Mucosa of gallbladder (tissue), 1 donor: ENCODE measurements at regions not wholly inside any gene's neighbourhood (a gene's known extent, or its start where the extent isn't known, plus 50 kb on each side); places are given as distances from the start of the nearest gene placed in this dataset.

ENCODE experiments used
- DNase-seq: peaks from one replicate; pipeline ENCODE4 v3.0.0-alpha.2; 2020; ENCODE audit warnings: low spot score
- donor health status: DM: no; HTN: no; CAD: no.

DNA sequence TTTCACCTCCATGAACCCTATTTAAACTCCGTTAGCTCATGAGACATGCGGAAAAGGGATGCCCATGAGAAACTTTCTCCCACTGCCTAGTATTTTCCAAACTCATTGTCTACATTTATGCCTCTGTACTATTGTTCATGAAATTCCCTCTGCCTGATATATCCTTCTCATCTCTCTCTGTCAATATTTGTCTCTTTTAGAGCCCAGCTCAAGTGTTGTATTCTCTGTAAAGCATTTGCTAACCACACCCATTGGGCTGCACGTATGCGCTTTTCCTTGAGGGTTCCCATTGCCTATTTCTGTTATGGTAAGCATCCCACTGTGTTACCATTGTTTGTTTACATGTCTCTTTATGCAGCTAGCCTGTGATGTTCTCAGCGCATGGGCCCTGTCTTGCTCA lies 211.4 kb downstream of the MDFIC start:
- no peak for DNase-seq

GRCh38 chr7:115132096-115132495 lies 210.2 kb downstream of the MDFIC start:
- no peak for DNase-seq

DNA sequence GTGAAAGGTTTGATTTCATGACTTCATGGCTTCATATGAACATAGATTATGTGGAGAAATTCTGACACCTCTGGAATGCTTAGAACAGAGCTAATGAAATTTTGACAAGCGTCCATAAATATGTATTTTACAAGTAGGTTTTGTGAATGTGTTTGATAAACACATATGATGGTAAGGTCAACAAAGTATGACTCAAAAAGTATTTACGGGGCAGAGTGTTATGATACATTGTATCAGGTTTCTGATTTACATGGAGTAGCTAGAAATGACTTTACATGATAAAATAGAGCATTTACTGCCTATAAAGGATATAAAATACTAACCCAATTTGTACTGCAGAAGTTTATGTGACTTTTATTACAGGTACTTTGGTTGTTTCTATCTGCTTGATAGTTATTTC lies 206.3 kb downstream of the MDFIC start:
- DNase-seq = no peak

GRCh38 chr7:115127399-115128021 lies 205.6 kb downstream of the MDFIC start:
- DNase-seq = no peak

GRCh38 chr7:115125750-115126149 lies 203.9 kb downstream of the MDFIC start:
- no peak for DNase-seq

- no peak for DNase-seq
Measured at GRCh38 chr7:115125312-115125711, 203.4 kb downstream of the MDFIC start.

GRCh38 chr7:115124409-115124939 lies 202.6 kb downstream of the MDFIC start:
- DNase-seq = no peak

- no peak for DNase-seq
Measured at GRCh38 chr7:115123441-115123840, 201.5 kb downstream of the MDFIC start.

GRCh38 chr7:115122388-115122787 lies 200.5 kb downstream of the MDFIC start:
- no peak for DNase-seq

- DNase-seq = no peak
Measured at GRCh38 chr7:115117748-115118147, 195.9 kb downstream of the MDFIC start.

- DNase-seq = no peak
Measured at GRCh38 chr7:115116773-115117715, 195.2 kb downstream of the MDFIC start.

DNA sequence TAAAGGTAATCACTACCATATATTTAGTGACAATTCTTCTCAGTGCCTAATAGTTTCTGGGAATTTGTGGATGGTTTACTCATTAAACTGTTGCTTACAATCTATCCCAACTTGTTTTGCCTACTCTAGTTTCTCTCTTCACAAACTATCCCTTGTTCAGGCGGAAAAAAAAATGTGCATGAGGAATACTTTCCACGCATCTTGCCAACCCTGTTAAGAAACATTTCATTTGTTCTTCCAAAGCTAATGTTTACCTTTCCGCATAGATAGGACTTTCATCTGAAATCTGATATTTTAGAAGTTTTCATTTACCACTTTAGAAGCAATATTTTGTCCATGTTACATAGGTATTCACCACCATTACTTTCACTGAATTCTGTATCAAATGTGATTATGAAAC lies 191.9 kb downstream of the MDFIC start:
- DNase-seq = no peak

- no peak for DNase-seq
Measured at GRCh38 chr7:115113131-115113530, 191.2 kb downstream of the MDFIC start.

DNA sequence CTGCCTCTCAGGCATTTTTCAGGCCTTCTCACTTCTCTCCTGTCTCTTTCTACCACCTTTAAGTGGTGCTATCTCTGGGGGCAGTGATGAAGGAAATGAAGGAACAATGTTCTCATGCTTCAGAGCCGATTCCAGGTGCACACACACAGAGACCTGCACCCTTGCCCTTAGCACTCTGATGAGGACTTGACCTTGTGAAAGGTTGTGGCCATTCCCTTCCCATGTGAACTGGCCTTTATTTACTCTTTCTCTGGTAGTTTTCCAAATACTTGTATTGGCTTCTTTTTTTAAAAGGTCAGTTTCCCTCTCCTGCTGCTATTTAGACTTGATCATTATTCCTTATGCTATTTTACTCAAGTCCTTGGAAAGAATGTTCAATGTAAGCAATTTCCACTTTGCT lies 188.6 kb downstream of the MDFIC start:
- no peak for DNase-seq

DNA sequence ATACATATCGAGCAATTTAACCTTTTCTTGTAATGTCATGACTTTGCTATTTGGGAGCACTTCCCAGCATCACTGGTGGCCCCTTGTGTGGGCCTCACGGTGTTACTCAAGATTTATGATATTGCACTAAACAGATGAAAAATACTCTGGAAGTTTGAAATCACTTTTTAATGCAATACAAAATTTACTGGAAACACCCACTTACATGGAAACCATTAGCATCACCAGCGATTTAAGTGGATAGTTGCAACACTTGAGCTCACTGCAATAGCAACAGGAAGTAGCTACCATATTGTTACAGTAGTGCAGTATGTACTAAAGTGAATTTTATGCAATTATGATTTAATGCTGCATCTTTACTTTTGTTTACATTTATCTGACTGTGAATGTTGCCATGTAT lies 184.4 kb downstream of the MDFIC start:
- no peak for DNase-seq

DNA sequence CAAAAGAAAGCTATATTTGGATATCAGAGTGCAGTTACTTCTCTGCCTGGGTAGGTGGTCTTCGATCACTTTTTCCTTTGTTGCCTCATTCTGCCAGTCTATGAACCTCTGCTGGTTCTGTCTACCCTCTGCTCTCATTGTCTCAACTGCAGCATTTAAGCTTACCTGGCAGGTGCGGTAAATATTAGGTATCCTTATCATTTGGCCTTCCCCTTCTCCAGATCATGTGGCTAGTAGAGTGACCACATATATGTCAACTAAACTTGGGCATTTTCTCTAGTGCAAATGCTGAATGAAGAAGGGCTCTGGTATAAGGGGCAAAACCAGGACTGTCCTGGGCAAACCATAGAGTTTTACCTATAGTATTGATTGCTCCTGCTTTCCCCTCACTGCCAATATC lies 180.8 kb downstream of the MDFIC start:
- no peak for DNase-seq

- no peak for DNase-seq
Measured at GRCh38 chr7:115101199-115101598, 179.3 kb downstream of the MDFIC start.

DNA sequence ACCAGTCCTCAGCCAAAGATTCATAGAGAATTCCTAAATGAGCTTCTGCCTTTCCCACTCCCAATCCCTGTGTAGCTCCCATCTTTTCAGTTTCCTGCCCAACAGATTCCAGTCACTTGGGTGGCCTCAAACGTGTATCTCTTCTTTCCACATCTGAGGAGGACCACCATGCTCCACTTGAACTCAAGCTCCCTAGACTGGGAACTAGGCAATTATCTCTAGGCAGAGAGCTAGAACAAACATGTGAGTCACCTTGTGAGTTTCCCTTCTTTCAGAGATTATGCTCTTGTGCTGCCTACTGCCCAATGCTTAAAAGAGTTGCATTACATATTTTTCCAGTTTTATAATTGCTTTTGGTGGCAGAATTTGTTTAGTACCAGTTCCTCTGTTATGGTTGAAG lies 178.0 kb downstream of the MDFIC start:
- no peak for DNase-seq

DNA sequence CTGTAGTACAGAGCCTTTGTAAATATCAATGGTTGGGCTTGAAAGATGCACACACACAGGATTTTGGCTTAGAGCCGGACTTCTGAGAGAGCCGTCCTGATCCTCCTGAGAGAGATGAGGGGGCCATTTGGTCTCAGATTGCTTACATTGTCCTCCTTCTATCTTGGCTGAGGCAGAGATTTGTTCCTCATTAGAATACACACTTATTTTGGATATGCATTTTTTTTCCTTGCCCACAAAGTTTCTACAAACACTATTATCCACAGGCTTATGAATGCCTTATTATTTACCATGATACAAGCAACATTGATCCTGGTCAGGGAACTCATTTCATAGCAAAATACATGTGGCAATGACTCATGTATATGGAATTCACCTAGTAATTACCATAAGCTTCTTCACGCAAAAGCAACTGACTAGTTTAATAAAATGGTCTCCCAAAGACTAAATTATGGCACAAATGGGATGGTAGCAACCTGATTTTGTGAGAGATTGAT lies 175.3 kb downstream of the MDFIC start:
- no peak for DNase-seq

GRCh38 chr7:115096262-115096661 lies 174.4 kb downstream of the MDFIC start:
- no peak for DNase-seq

GRCh38 chr7:115094163-115094562 lies 172.3 kb downstream of the MDFIC start:
- no peak for DNase-seq

- no peak for DNase-seq
Measured at GRCh38 chr7:115088893-115089292, 167.0 kb downstream of the MDFIC start.

DNA sequence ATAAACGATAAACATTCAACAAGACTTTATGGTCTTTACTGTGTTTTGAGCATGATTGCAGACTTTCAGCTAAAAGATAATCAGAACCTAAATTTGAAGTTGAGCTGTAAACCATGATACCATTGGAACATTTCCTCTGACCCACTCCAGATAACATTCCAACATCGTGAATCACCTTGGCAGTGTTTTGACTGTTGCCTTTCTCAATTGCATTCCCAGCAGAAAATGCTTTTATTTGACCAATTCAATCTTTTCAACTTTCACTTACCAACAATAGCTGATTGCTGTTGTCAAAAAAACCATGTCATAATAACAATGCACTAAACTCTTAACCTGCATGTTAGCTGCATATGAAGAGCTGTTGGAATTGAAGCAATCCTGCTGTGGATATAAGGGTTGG lies 165.5 kb downstream of the MDFIC start:
- DNase-seq = no peak
